ENCODE measurements at regions not wholly inside any gene's neighbourhood (a gene's known extent, or its start where the extent isn't known, plus 50 kb on each side); places are given as distances from the start of the nearest gene placed in this dataset.
"Not testable (repeated sequence)": the region's sequence is repeated elsewhere in the genome, so short reads cannot be mapped to it uniquely, and the experiment has no call there.

- no peak overlapping the region for H3K4me3 ChIP-seq (ENCODE audit: insufficient read depth, low read depth, low read length)
- no peaks in the 10 kb centered on the region for H3K9me3 ChIP-seq (ENCODE audit: control insufficient read depth, low read length)
- 100% methylated on average over 1 of the region's 1 CpG for WGBS, 2 experiments
- no peaks in the 10 kb centered on the region for H3K4me1 ChIP-seq (ENCODE audit: control insufficient read depth, insufficient read depth, low read length)
- no peak overlapping the region for H3K27ac ChIP-seq (ENCODE audit: insufficient read depth, low read depth, low read length, poor library complexity, severe bottlenecking)
- H3K27me3 ChIP-seq (ENCODE audit: control insufficient read depth, insufficient read depth, low read length, poor library complexity, severe bottlenecking): no peaks in the 10 kb centered on the region
- H3K36me3 ChIP-seq (ENCODE audit: control insufficient read depth, insufficient read depth, low read length): no peaks in the 10 kb centered on the region
These were observed 256.2 kb upstream of the POU5F2 start for GRCh38 chr5:93997562-93997961.

- WGBS, 2 experiments: 88 to 96% methylated on average over 3 of the region's 3 CpGs
- H3K27ac ChIP-seq (ENCODE audit: insufficient read depth, low read depth, low read length, poor library complexity, severe bottlenecking): no peak overlapping the region
- H3K27me3 ChIP-seq (ENCODE audit: control insufficient read depth, insufficient read depth, low read length, poor library complexity, severe bottlenecking): no peaks in the 10 kb centered on the region
- H3K9me3 ChIP-seq (ENCODE audit: control insufficient read depth, low read length): no peaks in the 10 kb centered on the region
- no peaks in the 10 kb centered on the region for H3K36me3 ChIP-seq (ENCODE audit: control insufficient read depth, insufficient read depth, low read length)
- peaks cover 8% of the 10 kb centered on the region for H3K4me1 ChIP-seq (ENCODE audit: control insufficient read depth, insufficient read depth, low read length)
- no peak overlapping the region for H3K4me3 ChIP-seq (ENCODE audit: insufficient read depth, low read depth, low read length)
These were observed 253.8 kb upstream of the POU5F2 start for GRCh38 chr5:93995126-93995621.

DNA sequence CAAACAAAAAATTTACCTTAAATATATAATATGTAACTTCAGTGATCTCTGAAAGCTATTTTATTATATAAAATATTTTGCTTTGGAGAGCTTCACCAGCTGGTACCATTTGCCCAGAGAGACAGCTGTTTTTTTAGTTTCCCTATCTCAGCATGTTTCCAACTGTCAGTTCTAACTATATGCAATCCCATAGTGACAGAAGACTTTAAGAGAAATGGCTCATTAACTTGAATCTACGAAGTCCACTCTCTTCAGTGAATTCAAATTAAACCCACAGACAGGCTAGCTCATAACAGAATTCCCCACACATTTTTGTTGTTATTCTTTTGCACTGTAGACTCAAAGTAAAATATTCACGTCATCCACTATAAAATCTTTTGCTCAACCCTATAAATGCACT, 251.8 kb upstream of the POU5F2 start:
- Histone ChIP-seq H3K27ac (ENCODE audit: insufficient read depth, low read depth, low read length, poor library complexity, severe bottlenecking) (no peak overlapping the region), H3K36me3 (ENCODE audit: control insufficient read depth, insufficient read depth, low read length) (no peaks in the 10 kb centered on the region), H3K4me1 (ENCODE audit: control insufficient read depth, insufficient read depth, low read length) (peaks cover 8% of the 10 kb centered on the region), H3K9me3 (ENCODE audit: control insufficient read depth, low read length) (no peaks in the 10 kb centered on the region), H3K27me3 (ENCODE audit: control insufficient read depth, insufficient read depth, low read length, poor library complexity, severe bottlenecking) (no peaks in the 10 kb centered on the region), H3K4me3 (ENCODE audit: insufficient read depth, low read depth, low read length) (no peak overlapping the region)
- 86 to 88% methylated on average over 1 of the region's 2 CpGs for WGBS, 2 experiments

- Histone ChIP-seq H3K36me3 (ENCODE audit: control insufficient read depth, insufficient read depth, low read length) (no peaks in the 10 kb centered on the region), H3K4me3 (ENCODE audit: insufficient read depth, low read depth, low read length) (no peak overlapping the region), H3K27me3 (ENCODE audit: control insufficient read depth, insufficient read depth, low read length, poor library complexity, severe bottlenecking) (no peaks in the 10 kb centered on the region), H3K9me3 (ENCODE audit: control insufficient read depth, low read length) (no peaks in the 10 kb centered on the region), H3K27ac (ENCODE audit: insufficient read depth, low read depth, low read length, poor library complexity, severe bottlenecking) (peak overlapping the region; percentile 45), H3K4me1 (ENCODE audit: control insufficient read depth, insufficient read depth, low read length) (peaks cover 8% of the 10 kb centered on the region)
- 92 to 94% methylated on average over 2 of the region's 2 CpGs for WGBS, 2 experiments
These were observed 249.2 kb upstream of the POU5F2 start for GRCh38 chr5:93990504-93991070.

- 93 to 95% methylated on average over 42 to 45 of the region's 45 CpGs for WGBS, 2 experiments
- H3K4me1 ChIP-seq (ENCODE audit: control insufficient read depth, insufficient read depth, low read length); H3K36me3 ChIP-seq (ENCODE audit: control insufficient read depth, insufficient read depth, low read length); H3K4me3 ChIP-seq (ENCODE audit: insufficient read depth, low read depth, low read length); H3K27ac ChIP-seq (ENCODE audit: insufficient read depth, low read depth, low read length, poor library complexity, severe bottlenecking); H3K9me3 ChIP-seq (ENCODE audit: control insufficient read depth, low read length); H3K27me3 ChIP-seq (ENCODE audit: control insufficient read depth, insufficient read depth, low read length, poor library complexity, severe bottlenecking): not testable (repeated sequence)
These were observed 244.7 kb upstream of the POU5F2 start for GRCh38 chr5:93985940-93986570.

DNA sequence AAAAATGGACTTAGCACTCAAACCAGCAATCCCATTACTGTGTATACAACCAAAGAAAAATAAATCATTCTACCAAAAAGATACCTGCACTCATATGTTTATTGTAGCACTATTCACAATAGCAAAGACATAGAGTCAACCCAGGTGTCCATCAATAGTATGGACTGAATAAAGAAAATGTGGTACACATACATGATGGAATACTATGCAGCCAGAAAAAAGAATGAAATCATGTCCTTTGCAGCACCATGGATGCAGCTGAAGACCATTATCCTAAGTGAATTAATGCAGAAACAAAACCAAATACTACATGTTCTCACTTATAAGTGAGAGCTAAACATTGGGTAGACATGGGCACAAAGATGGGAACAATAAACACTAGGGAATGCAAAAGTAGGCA, 236.8 kb upstream of the POU5F2 start:
- Histone ChIP-seq H3K9me3 (ENCODE audit: control insufficient read depth, low read length) (no peaks in the 10 kb centered on the region), H3K4me1 (ENCODE audit: control insufficient read depth, insufficient read depth, low read length) (no peaks in the 10 kb centered on the region), H3K4me3 (ENCODE audit: insufficient read depth, low read depth, low read length) (no peak overlapping the region), H3K27ac (ENCODE audit: insufficient read depth, low read depth, low read length, poor library complexity, severe bottlenecking) (no peak overlapping the region), H3K36me3 (ENCODE audit: control insufficient read depth, insufficient read depth, low read length) (no peaks in the 10 kb centered on the region), H3K27me3 (ENCODE audit: control insufficient read depth, insufficient read depth, low read length, poor library complexity, severe bottlenecking) (no peaks in the 10 kb centered on the region)

GRCh38 chr5:93967923-93968322, 226.5 kb upstream of the POU5F2 start:
- Histone ChIP-seq H3K9me3 (ENCODE audit: control insufficient read depth, low read length) (no peaks in the 10 kb centered on the region), H3K4me1 (ENCODE audit: control insufficient read depth, insufficient read depth, low read length) (peaks cover 7% of the 10 kb centered on the region), H3K27me3 (ENCODE audit: control insufficient read depth, insufficient read depth, low read length, poor library complexity, severe bottlenecking) (no peaks in the 10 kb centered on the region), H3K36me3 (ENCODE audit: control insufficient read depth, insufficient read depth, low read length) (no peaks in the 10 kb centered on the region), H3K27ac (ENCODE audit: insufficient read depth, low read depth, low read length, poor library complexity, severe bottlenecking) (no peak overlapping the region), H3K4me3 (ENCODE audit: insufficient read depth, low read depth, low read length) (no peak overlapping the region)

DNA sequence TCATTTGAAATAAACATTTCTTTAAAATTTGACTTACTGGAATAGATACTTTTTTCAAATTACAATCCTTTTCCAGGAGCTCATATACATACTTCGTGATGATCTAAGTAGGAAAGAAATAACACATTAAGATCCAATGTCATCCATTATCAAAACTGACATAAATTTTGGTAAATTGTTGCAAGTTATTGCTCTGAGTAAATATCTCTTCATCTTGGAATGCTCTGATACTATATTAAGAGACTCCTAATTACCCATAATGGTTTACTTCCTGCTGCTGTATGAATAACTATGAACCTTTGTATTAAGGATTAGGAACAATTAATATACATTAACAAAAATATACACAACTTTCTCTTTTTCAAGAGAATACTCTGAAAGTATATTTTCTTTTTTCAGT, 223.0 kb upstream of the POU5F2 start:
- Histone ChIP-seq H3K4me1 (ENCODE audit: control insufficient read depth, insufficient read depth, low read length) (peaks cover 7% of the 10 kb centered on the region), H3K27ac (ENCODE audit: insufficient read depth, low read depth, low read length, poor library complexity, severe bottlenecking) (no peak overlapping the region), H3K36me3 (ENCODE audit: control insufficient read depth, insufficient read depth, low read length) (no peaks in the 10 kb centered on the region), H3K4me3 (ENCODE audit: insufficient read depth, low read depth, low read length) (no peak overlapping the region), H3K9me3 (ENCODE audit: control insufficient read depth, low read length) (no peaks in the 10 kb centered on the region), H3K27me3 (ENCODE audit: control insufficient read depth, insufficient read depth, low read length, poor library complexity, severe bottlenecking) (no peaks in the 10 kb centered on the region)
- no CpG with 5 or more reads among the region's 1 CpG for WGBS, 2 experiments

DNA sequence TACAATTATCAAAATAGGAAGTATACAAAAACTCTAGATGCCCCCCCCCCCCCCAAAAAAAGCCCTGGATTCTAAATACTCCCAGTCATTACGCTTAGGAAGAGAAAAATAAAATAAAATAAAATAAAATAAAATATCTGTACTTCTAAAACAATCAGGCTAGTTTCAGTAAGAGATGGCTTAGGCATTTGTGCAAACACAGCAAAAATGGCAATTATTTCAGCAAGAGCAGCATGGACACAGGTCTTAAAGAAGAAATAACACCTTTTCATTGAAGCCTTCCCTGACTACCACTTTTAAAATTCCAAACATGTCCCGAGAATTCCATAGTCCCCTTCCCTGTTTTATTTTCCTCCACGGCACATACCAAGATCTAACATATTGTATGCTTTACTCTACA, 218.6 kb upstream of the POU5F2 start:
- H3K27ac ChIP-seq (ENCODE audit: insufficient read depth, low read depth, low read length, poor library complexity, severe bottlenecking): no peak overlapping the region
- H3K27me3 ChIP-seq (ENCODE audit: control insufficient read depth, insufficient read depth, low read length, poor library complexity, severe bottlenecking): no peaks in the 10 kb centered on the region
- no peaks in the 10 kb centered on the region for H3K4me1 ChIP-seq (ENCODE audit: control insufficient read depth, insufficient read depth, low read length)
- H3K9me3 ChIP-seq (ENCODE audit: control insufficient read depth, low read length): no peaks in the 10 kb centered on the region
- no peaks in the 10 kb centered on the region for H3K36me3 ChIP-seq (ENCODE audit: control insufficient read depth, insufficient read depth, low read length)
- WGBS, 2 experiments: 85 to 88% methylated on average over 2 of the region's 3 CpGs
- no peak overlapping the region for H3K4me3 ChIP-seq (ENCODE audit: insufficient read depth, low read depth, low read length)

DNA sequence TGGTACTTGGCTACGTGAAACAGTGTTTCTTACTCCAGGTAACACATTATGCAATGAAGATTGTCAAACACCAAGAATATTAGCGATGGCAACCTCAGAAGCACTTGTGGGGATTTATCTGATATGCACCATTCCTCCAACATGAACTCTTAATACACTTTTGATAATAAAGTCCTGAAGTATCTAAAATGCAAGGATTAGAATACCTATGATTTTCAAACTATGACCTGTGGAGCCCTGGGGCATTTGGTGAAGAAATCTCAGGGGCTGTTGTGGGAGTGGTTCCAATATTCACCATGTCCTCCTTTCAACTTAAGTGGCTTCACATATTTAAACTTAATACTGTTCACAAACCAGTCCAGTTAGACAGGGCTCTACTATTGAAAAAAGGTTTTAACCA, 214.6 kb upstream of the POU5F2 start:
- Histone ChIP-seq H3K9me3 (ENCODE audit: control insufficient read depth, low read length) (no peaks in the 10 kb centered on the region), H3K4me3 (ENCODE audit: insufficient read depth, low read depth, low read length) (no peak overlapping the region), H3K36me3 (ENCODE audit: control insufficient read depth, insufficient read depth, low read length) (no peaks in the 10 kb centered on the region), H3K27ac (ENCODE audit: insufficient read depth, low read depth, low read length, poor library complexity, severe bottlenecking) (no peak overlapping the region), H3K27me3 (ENCODE audit: control insufficient read depth, insufficient read depth, low read length, poor library complexity, severe bottlenecking) (no peaks in the 10 kb centered on the region), H3K4me1 (ENCODE audit: control insufficient read depth, insufficient read depth, low read length) (peaks cover 4% of the 10 kb centered on the region)
- WGBS, 2 experiments: 94 to 97% methylated on average over 2 of the region's 2 CpGs
